SK-N-SH (cell line): ENCODE measurements at regions not wholly inside any gene's neighbourhood (a gene's known extent, or its start where the extent isn't known, plus 50 kb on each side); places are given as distances from the start of the nearest gene placed in this dataset.

Experiments used
- CTCF ChIA-PET: fragments of 300-600, 350-600 bp; formaldehyde crosslinking; extraction: SDS; loops from one replicate; lab custom pipeline; 2021; lab: Yijun Ruan, JAX
- POLR2A ChIA-PET: fragments of 350-600 bp; sonication (Branson Sonifier 250); formaldehyde crosslinking; extraction: SDS; loops from one replicate; lab custom pipeline; 2020; ENCODE audit warnings: antibody characterized with exemption, inconsistent platforms; lab: Yijun Ruan, JAX
- DNase-seq: peaks from one replicate; pipeline ENCODE4 v3.0.0; 2012
- H2AFZ ChIP-seq: fragments of 200-600 bp; sonication (generic); 2 replicates; pipeline ENCODE4 v1.8.1; 2016; ENCODE audit warnings: antibody characterized with exemption, mild to moderate bottlenecking, low read depth
- H3F3A ChIP-seq: fragments of 200-600 bp; sonication (generic); replicated peaks from 2 replicates; pipeline ENCODE3; 2016; ENCODE audit warnings: antibody characterized with exemption, mild to moderate bottlenecking; ENCODE audit not compliant: insufficient read depth
- H3K27ac ChIP-seq, 2 experiments: fragments of 200-500 bp in 1 of 2; fragments of 200-600 bp in 1 of 2; sonication (Bioruptor generic) in 1 of 2; sonication (generic), shearing (Covaris generic) in 1 of 2; 2 replicates each; pipeline versions ENCODE4 v1.5.1 to v1.6.1; 2014 to 2016; ENCODE audit warnings: low read depth in 2 of 2, inconsistent platforms in 1 of 2, low read length in 1 of 2, mild to moderate bottlenecking in 1 of 2, mixed read lengths in 1 of 2
- H3K27me3 ChIP-seq: fragments of 200-600 bp; sonication (generic), shearing (Covaris generic); 2 replicates; pipeline ENCODE4 v1.6.1; 2016; ENCODE audit warnings: mixed run types; ENCODE audit not compliant: insufficient read depth
- H3K36me3 ChIP-seq, 2 experiments: fragments of 200-500 bp in 1 of 2; fragments of 200-600 bp in 1 of 2; sonication (Bioruptor generic) in 1 of 2; sonication (generic) in 1 of 2; replicated peaks in 1 of 2; 2 replicates each; pipeline versions ENCODE3 to v1.5.1; 2014 to 2016; ENCODE audit warnings: low read length in 1 of 2, mild to moderate bottlenecking in 1 of 2; ENCODE audit not compliant: insufficient read depth in 2 of 2, control insufficient read depth in 1 of 2
- H3K4me1 ChIP-seq, 2 experiments: fragments of 200-500 bp in 1 of 2; fragments of 200-600 bp in 1 of 2; sonication (Bioruptor generic) in 1 of 2; sonication (generic), shearing (Covaris generic) in 1 of 2; 2 replicates each; pipeline versions ENCODE4 v1.5.1 to v1.6.1; 2014 to 2016; ENCODE audit warnings: low read depth in 1 of 2, low read length in 1 of 2, mixed run types in 1 of 2; ENCODE audit not compliant: insufficient read depth in 2 of 2, control insufficient read depth in 1 of 2
- H3K4me2 ChIP-seq: fragments of 200-600 bp; sonication (generic), shearing (Covaris generic); 2 replicates; pipeline ENCODE4 v1.6.1; 2017; ENCODE audit warnings: mixed run types
- H3K4me3 ChIP-seq, 2 experiments: fragments of 200-500 bp in 1 of 2; fragments of 200-600 bp in 1 of 2; sonication (Bioruptor generic) in 1 of 2; sonication (generic), shearing (Covaris generic) in 1 of 2; 2 replicates each; pipeline versions ENCODE4 v1.5.1 to v1.8.1; 2014 to 2016; ENCODE audit warnings: low read depth in 2 of 2, inconsistent platforms in 1 of 2, low read length in 1 of 2, mild to moderate bottlenecking in 1 of 2, mixed read lengths in 1 of 2, moderate library complexity in 1 of 2
- H3K79me2 ChIP-seq: fragments of 200-600 bp; sonication (generic); 2 replicates; pipeline ENCODE4 v1.8.1; 2017; ENCODE audit warnings: mild to moderate bottlenecking; ENCODE audit not compliant: insufficient read depth
- H3K9ac ChIP-seq: fragments of 200-600 bp; sonication (generic); 2 replicates; pipeline ENCODE4 v1.6.1; 2017; ENCODE audit warnings: mixed run types
- H3K9me2 ChIP-seq: fragments of 200-600 bp; sonication (generic); 2 replicates; pipeline ENCODE4 v1.6.1; 2017; ENCODE audit warnings: mixed run types
- H3K9me3 ChIP-seq: fragments of 200-600 bp; sonication (generic); 2 replicates; pipeline ENCODE4 v1.6.1; 2017; ENCODE audit warnings: mixed run types, mild to moderate bottlenecking, moderate library complexity
- H4K20me1 ChIP-seq: fragments of 200-600 bp; sonication (generic); 2 replicates; pipeline ENCODE4 v1.6.1; 2017; ENCODE audit warnings: mild to moderate bottlenecking, mixed run types; ENCODE audit not compliant: insufficient read depth
- EP300 ChIP-seq, 2 experiments: IDR thresholded peaks; 2 replicates each; pipeline versions ENCODE4 v1.4.0 to v1.6.1; 2012; ENCODE audit warnings: borderline replicate concordance in 1 of 2, low read depth in 1 of 2, low read length in 1 of 2
- EZH2phosphoT487 ChIP-seq: fragments of 200-600 bp; sonication (generic); IDR thresholded peaks from 2 replicates; pipeline ENCODE4 v1.6.1; 2017; ENCODE audit warnings: low read depth, mixed run types, mild to moderate bottlenecking, antibody characterized with exemption, moderate library complexity, borderline replicate concordance
- FOSL2 ChIP-seq: IDR thresholded peaks from 2 replicates; pipeline ENCODE4 v1.4.0; 2012; ENCODE audit warnings: low read depth, mild to moderate bottlenecking, moderate library complexity, borderline replicate concordance
- GATA2 ChIP-seq: sonication (generic); formaldehyde crosslinking; IDR thresholded peaks from 2 replicates; pipeline ENCODE4 v1.5.0; 2020; ENCODE audit warnings: mild to moderate bottlenecking, missing genetic modification reagents
- JUND ChIP-seq: IDR thresholded peaks from 2 replicates; pipeline ENCODE4 v1.4.0; 2012
- MXI1 ChIP-seq: IDR thresholded peaks from 2 replicates; pipeline ENCODE4 v1.6.1; 2012; ENCODE audit warnings: mild to moderate bottlenecking, low read depth, low read length, improper control_type of control experiment
- NRF1 ChIP-seq: IDR thresholded peaks from 2 replicates; pipeline ENCODE4 v1.6.1; 2012; ENCODE audit warnings: low read depth, mild to moderate bottlenecking, low read length
- POLR2AphosphoS5 ChIP-seq: IDR thresholded peaks from 2 replicates; pipeline ENCODE4 v1.6.1; 2012; ENCODE audit warnings: low read depth, low read length
- RAD21 ChIP-seq: IDR thresholded peaks from 2 replicates; pipeline ENCODE4 v1.6.1; 2012; ENCODE audit warnings: mild to moderate bottlenecking, low read length
- RCOR1 ChIP-seq: fragments of 150-350 bp; IDR thresholded peaks from 2 replicates; pipeline ENCODE4 v1.6.1; 2017; ENCODE audit warnings: antibody characterized with exemption, low read length
- RFX5 ChIP-seq: IDR thresholded peaks from 2 replicates; pipeline ENCODE4 v1.6.1; 2012; ENCODE audit warnings: mild to moderate bottlenecking, improper control_type of control experiment, low read length
- SIN3A ChIP-seq: IDR thresholded peaks from 2 replicates; pipeline ENCODE4 v1.6.1; 2012; ENCODE audit warnings: low read depth, mild to moderate bottlenecking, low read length, moderate library complexity, borderline replicate concordance
- SMC3 ChIP-seq: IDR thresholded peaks from 2 replicates; pipeline ENCODE4 v1.6.1; 2012; ENCODE audit warnings: low read depth, low read length, improper control_type of control experiment
- TCF12 ChIP-seq: IDR thresholded peaks from 2 replicates; pipeline ENCODE4 v1.4.0; 2012
- TEAD4 ChIP-seq: IDR thresholded peaks from 2 replicates; pipeline ENCODE4 v1.4.0; 2012; ENCODE audit warnings: mild to moderate bottlenecking, borderline replicate concordance; ENCODE audit not compliant: insufficient read depth
- USF2 ChIP-seq: fragments of 150-350 bp; IDR thresholded peaks from 2 replicates; pipeline ENCODE4 v1.6.1; 2017; ENCODE audit warnings: antibody characterized with exemption, low read length, low read depth, borderline replicate concordance
- WGBS: methylation state at CpG from one replicate; pipeline ENCODE4 v1.1.6; 2017; ENCODE audit warnings: low lambda C conversion rate; 5-methylcytosine and 5-hydroxymethylcytosine counted together
- TF ChIP-seq, protein P1 (sequence below): fragments of 200-600 bp; sonication (generic); IDR thresholded peaks from 2 replicates; pipeline ENCODE4 v1.6.1; 2017; ENCODE audit warnings: antibody characterized with exemption, mild to moderate bottlenecking, moderate library complexity
- TF ChIP-seq, protein P2 (sequence below): IDR thresholded peaks from 2 replicates; pipeline ENCODE4; 2012

GRCh38 chr13:79808475-79808874 is 327.5 kb downstream of the NDFIP2 start (continued):
- no peak for TF ChIP-seq USF2
- TF ChIP-seq EZH2phosphoT487, result no peak

- ChIA-PET POLR2A (no interaction called here), CTCF (no interaction called here)
- Histone ChIP-seq H3K9me2 (no peaks in the 10 kb centered on the region), H3K4me2 (no peak overlapping the region), H3K9ac (no peak overlapping the region), H3F3A (peaks cover 6% of the 10 kb centered on the region), H3K36me3 (no peaks in the 10 kb centered on the region), H4K20me1 (no peaks in the 10 kb centered on the region), H3K79me2 (no peaks in the 10 kb centered on the region), H3K27me3 (no peaks in the 10 kb centered on the region), H3K27ac (no peak overlapping the region; a peak in 1 of 4 replicates), H2AFZ (no peak overlapping the region), H3K4me1 (peaks cover 12% of the 10 kb centered on the region in 2 experiments; a peak in 3 of 4 replicates), H3K4me3 (no peak overlapping the region), H3K9me3 (no peaks in the 10 kb centered on the region)
- TF ChIP-seq RFX5 (no peak), POLR2AphosphoS5 (no peak), MXI1 (no peak), SMC3 (no peak)
- DNase-seq, result no peak
- 0% methylated on average over 1 of the region's 5 CpGs for WGBS
Measured at GRCh38 chr13:79807554-79807953, 326.6 kb downstream of the NDFIP2 start.

GRCh38 chr13:79806821-79807220 is 325.9 kb downstream of the NDFIP2 start:
- Histone ChIP-seq H2AFZ (no peak overlapping the region), H3K27ac (no peak overlapping the region), H3K9ac (no peak overlapping the region), H4K20me1 (no peaks in the 10 kb centered on the region), H3F3A (peaks cover 6% of the 10 kb centered on the region), H3K36me3 (no peaks in the 10 kb centered on the region), H3K27me3 (no peaks in the 10 kb centered on the region), H3K9me2 (no peaks in the 10 kb centered on the region), H3K4me1 (peaks cover 12 to 15% of the 10 kb centered on the region in 2 experiments; a peak in 3 of 4 replicates), H3K4me2 (no peak overlapping the region), H3K9me3 (no peaks in the 10 kb centered on the region), H3K79me2 (no peaks in the 10 kb centered on the region), H3K4me3 (no peak overlapping the region)
- TF ChIP-seq JUND (no peak), SIN3A (no peak), EP300 (IDR thresholded peaks at IDR 0.05; ENCODE audit: borderline replicate concordance in 1 of 2, low read depth in 1 of 2, low read length in 1 of 2) (no peak), TEAD4 (no peak), GATA2 (no peak), TCF12 (no peak), RAD21 (no peak), USF2 (no peak), NRF1 (no peak), POLR2AphosphoS5 (no peak), FOSL2 (no peak), RCOR1 (no peak)
- TF ChIP-seq, protein P1, sequence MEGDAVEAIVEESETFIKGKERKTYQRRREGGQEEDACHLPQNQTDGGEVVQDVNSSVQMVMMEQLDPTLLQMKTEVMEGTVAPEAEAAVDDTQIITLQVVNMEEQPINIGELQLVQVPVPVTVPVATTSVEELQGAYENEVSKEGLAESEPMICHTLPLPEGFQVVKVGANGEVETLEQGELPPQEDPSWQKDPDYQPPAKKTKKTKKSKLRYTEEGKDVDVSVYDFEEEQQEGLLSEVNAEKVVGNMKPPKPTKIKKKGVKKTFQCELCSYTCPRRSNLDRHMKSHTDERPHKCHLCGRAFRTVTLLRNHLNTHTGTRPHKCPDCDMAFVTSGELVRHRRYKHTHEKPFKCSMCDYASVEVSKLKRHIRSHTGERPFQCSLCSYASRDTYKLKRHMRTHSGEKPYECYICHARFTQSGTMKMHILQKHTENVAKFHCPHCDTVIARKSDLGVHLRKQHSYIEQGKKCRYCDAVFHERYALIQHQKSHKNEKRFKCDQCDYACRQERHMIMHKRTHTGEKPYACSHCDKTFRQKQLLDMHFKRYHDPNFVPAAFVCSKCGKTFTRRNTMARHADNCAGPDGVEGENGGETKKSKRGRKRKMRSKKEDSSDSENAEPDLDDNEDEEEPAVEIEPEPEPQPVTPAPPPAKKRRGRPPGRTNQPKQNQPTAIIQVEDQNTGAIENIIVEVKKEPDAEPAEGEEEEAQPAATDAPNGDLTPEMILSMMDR, result no peak
- TF ChIP-seq, protein P2, sequence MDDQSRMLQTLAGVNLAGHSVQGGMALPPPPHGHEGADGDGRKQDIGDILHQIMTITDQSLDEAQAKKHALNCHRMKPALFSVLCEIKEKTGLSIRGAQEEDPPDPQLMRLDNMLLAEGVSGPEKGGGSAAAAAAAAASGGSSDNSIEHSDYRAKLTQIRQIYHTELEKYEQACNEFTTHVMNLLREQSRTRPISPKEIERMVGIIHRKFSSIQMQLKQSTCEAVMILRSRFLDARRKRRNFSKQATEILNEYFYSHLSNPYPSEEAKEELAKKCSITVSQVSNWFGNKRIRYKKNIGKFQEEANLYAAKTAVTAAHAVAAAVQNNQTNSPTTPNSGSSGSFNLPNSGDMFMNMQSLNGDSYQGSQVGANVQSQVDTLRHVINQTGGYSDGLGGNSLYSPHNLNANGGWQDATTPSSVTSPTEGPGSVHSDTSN, result no peak
- ChIA-PET CTCF (no interaction called here), POLR2A (no interaction called here)
- DNase-seq, result no peak
- 69% methylated on average over 2 of the region's 2 CpGs for WGBS
